Ramos (cell line): ENCODE measurements at regions not wholly inside any gene's neighbourhood (a gene's known extent, or its start where the extent isn't known, plus 50 kb on each side); places are given as distances from the start of the nearest gene placed in this dataset.
"Not testable (repeated sequence)": the region's sequence is repeated elsewhere in the genome, so short reads cannot be mapped to it uniquely, and the experiment has no call there.

Source experiments
- in situ Hi-C: fragments of 300-500 bp; cut with MboI; formaldehyde crosslinking; loops from one replicate; pipeline ENCODE4 v1.14.3; 2022; ENCODE audit warnings: low sequenced_read_pairs; ENCODE audit not compliant: unreplicated experiment

DNA sequence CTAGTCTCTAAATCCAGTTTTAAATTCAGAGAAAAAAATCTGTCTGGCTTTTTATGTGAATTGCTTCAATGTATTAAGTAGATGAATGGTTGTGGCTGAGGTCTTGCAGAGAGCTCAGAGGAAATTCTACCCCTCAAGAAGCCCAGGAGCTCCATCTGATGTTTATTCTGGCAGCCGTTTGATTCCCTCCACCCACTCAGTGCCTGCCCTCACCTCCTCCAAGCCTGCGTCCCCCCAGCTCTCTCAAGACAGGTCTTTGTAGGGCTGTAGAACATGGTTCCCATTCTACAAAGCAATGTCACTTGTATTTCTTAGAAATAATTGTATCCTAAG lies 366.3 kb downstream of the ANAPC1 start:
- in situ Hi-C loops = not testable (repeated sequence)

GRCh38 chr2:111519071-111519470 lies 364.9 kb downstream of the ANAPC1 start:
- in situ Hi-C loops = no loop called here

DNA sequence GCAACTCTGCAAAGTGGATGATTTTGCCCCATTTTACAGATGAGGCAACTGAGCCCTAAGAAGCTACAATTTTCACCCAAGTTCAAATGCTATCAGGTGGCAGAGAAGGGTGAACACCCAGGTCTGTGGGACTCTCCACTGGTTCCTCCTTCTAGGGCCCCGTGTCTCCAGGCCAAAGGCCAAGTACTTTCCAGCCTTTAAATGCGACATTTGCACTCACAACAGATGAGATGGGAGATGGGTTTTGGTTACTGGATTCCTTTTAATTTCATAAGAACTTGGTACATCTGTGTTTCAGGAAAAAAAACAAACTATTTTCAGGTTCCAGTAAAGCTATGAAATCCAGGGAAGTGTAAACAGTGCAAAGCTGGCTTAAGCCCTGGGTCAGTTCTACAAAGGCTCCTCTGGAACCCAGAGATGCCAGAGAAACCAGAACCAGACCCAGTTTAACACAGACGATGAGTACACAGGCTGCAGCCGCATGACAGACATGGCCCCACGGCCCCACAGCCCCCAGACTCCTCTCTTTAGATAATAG lies 361.7 kb downstream of the ANAPC1 start:
- in situ Hi-C loops = no loop called here

DNA sequence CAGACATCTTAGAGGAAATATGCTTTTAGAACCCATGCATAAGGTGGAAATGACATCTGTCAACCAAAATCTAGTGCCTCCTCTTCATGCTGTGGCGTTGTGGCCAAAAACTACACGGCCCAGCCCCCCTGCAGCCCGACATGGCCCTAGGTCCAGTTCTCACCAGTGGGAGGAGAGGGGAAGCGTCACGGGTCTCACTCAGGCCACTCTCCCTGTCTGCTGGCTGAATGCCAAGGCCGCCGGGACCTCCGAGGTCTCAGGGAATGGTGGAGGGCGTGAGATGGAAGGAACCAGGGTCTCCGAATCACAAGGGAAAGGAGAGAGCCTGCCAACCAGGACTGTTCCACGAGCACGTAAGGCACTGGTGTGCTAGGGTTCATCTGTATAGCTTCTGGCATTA lies 361.0 kb downstream of the ANAPC1 start:
- in situ Hi-C loops = no loop called here

- in situ Hi-C loops = not testable (repeated sequence)
These were observed 359.0 kb downstream of the ANAPC1 start for GRCh38 chr2:111525026-111525425.

DNA sequence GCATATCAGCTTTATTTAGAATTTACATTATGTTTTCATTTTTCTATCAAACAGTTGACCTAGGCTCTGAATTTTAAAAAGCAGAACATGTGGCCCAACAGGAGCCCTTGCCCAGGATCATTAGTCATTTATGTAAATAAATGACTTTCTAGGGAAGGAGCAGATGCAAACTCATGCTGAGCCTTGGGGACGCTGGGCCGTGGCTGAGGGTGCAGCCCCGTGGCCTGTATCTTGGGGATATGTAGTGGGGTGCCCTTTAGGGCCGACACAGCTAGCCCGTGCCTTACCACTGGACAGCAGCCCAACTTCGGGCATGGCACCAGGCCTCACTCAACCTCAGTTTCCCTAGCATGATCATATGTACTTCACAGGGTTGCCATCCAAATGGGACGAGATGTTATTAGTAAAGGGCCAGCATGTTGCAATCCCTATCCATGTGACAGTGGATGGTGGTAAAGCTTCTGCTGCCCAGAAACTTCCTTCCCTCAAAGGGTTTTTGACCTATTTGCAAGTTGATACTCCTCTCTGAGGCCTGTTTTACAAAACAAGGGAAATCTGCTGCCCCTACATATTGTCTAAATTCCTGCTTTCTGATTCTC lies 357.9 kb downstream of the ANAPC1 start:
- in situ Hi-C loops = not testable (repeated sequence)

GRCh38 chr2:111527707-111528400 lies 356.1 kb downstream of the ANAPC1 start:
- in situ Hi-C loops = not testable (repeated sequence)

- in situ Hi-C loops = not testable (repeated sequence)
These were observed 355.0 kb downstream of the ANAPC1 start for GRCh38 chr2:111529022-111529421.

DNA sequence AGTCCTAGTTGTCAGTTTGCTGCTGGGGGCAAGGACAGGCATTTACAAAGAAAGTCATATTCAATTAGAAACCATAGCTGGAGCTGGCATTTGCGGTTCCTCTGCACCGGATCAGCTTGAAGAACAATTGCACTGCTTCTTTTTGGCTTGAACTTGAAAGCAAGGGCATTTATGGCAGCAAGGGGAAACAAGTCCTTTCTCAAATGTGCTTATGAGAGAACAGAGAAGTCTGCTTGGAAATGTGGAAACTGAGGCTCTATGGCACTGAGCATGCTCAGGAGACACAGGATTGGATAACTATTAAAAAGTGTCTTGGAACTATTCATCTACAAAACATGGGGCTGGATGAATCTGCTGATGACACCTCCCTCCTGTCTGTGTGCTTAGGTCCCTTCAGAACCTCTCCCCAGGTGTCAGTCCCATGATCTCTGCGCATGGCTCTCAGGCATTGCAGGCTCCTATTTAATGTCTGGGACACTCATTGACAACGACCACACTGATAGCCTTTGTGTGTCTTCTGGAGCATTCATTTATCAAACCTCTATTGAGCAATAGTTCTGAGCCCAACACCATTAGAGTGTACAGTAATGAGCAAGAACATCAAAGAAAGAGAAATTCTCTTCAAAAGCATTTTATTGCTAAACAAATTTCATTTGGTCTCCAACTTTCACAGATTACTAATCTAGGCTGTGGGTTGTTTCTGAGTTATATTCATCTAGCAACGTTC lies 353.6 kb downstream of the ANAPC1 start:
- in situ Hi-C loops = not testable (repeated sequence)

GRCh38 chr2:111532682-111533556 lies 351.1 kb downstream of the ANAPC1 start:
- in situ Hi-C loops = not testable (repeated sequence)

GRCh38 chr2:111533557-111534247 lies 350.3 kb downstream of the ANAPC1 start:
- in situ Hi-C loops = not testable (repeated sequence)

DNA sequence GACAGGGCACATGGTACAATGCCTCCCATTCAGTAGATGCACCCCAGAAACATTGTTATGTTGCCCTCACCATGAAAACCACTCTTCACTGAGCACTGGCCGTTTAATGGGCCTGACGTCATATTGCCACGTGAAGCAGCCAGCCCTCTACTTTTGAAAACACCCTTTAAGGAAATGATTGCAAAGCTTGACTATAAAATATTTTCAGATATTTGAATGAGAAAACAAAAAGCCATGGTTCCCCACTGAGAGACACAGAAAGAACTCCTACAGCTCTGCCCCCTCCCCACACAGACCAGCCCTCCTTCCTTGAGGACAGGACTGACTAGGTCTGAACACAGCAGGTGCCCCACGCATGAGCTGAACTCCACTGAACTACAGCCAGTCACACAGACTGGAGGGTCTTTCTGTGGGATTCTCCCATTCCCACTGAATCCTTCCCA lies 349.1 kb downstream of the ANAPC1 start:
- in situ Hi-C loops = no loop called here

DNA sequence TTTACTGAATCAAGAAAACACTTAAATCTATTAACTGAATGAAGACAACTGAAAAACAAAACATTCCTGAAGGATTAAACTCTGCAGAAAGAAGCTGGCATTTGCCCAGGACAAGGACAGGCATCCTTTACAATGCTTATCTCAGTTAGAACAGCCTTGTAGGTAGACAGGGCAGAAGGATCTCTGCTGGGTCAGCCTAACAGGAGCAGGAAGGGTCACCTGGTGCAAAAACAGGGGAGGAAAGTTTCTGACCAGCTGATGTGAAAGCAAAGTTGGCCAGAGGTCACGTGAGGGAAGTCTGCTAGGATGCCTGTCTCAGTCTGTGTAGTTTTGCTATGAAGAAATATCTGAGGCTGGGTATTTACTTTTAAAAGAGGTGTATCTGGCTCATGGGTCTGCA lies 348.6 kb downstream of the ANAPC1 start:
- in situ Hi-C loops = no loop called here

- in situ Hi-C loops = no loop called here
These were observed 346.8 kb downstream of the ANAPC1 start for GRCh38 chr2:111537078-111537655.

DNA sequence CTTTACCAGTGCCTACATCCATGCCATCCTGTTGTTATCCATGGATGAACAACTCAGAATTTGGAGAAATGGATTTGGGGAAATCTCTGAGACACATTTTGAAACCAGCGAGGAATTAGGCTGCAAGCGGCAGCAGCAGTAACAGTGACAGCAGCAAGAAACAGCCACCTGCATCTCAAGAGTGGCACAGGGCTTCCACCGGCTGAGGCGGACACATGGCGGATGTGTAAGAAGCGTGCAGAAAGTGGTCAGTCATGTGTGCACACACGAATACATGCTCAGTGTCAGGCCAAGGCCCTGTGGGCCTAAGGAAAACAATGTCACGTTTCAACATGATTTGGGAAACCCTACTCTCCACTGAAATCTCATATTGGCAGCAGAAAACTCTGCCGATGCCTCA lies 344.0 kb downstream of the ANAPC1 start:
- in situ Hi-C loops = not testable (repeated sequence)

- in situ Hi-C loops = not testable (repeated sequence)
These were observed 341.7 kb downstream of the ANAPC1 start for GRCh38 chr2:111542120-111542774.

DNA sequence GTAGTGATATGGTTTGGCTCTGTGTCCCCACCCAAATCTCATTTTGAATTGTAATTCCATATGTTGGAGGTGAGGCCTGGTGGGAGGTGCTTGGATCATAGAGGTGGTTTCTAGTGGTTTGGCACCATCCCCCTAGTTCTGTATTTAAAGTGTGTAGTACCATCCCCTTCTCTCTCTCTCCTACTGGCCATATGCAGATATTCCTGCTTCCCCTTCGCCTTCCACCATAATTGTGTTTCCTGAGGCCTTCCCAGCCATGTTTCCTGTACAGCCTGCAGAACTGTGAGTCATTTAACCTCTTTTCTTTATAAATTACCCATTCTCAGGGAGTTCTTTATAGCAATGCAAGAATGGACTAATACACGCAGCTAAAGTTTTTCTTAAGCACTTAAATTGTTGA lies 340.0 kb downstream of the ANAPC1 start:
- in situ Hi-C loops = not testable (repeated sequence)

DNA sequence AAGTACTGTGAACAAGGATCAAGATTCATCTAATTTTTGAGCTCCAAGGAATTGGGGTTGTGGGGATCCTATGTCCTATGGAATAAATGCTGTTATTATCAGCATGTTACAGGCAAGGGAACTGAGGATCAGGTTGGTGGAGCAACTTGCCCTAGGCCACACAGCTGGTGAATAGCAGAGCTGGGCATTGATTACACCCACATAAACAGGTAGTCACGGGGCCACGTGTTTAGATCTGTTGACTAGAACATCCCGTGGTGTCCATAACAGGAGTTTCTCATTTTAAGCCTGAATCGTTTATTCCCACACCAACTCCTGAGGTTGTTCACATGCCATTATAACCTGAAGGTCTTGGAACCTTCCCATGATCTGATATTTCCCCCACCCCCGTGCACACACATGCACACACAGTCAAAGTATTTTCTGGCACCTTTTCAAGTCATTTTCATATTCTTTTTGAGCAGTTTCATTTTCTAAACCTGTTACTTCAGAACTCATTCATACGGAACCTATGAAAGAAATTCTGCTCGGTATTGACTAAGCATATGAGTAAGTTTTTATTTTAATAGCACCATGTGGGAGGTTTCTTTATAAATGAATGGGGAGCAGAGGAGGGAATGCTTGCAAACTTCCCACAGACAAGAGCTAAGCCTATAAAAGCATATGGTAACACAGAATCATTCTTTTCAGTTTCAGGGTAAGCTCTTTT lies 338.1 kb downstream of the ANAPC1 start:
- in situ Hi-C loops = not testable (repeated sequence)
